ENCODE measurements at regions not wholly inside any gene's neighbourhood (a gene's known extent, or its start where the extent isn't known, plus 50 kb on each side); places are given as distances from the start of the nearest gene placed in this dataset.

DNA sequence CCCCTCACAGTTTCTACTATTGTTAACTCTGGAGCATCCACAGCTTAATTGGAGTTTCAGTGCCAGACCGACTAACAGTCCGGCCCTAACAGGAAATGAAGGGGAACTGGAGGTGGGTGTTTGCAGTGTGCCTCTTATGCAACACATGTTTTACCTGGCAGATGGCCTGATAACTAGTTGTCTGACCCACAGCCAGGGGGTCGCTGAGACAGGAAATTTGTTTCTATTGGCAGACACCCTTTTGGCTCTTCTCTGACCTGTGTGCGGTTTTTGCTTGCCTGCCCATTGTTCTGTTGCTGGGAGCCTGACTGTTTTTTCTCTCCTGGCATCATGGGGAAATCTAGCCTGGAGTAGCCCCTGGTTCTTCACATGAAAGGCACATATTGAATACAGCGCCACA lies 1329.8 kb downstream of the DSC3 start:
- no peaks in the 10 kb centered on the region for H3K4me1 ChIP-seq (ENCODE audit: insufficient read depth)
- no peak overlapping the region for H3K27ac ChIP-seq (ENCODE audit: low read depth)
- DNase-seq (ENCODE audit: extremely low spot score), result peak; percentile 0
- H3K36me3 ChIP-seq (ENCODE audit: insufficient read depth), result no peaks in the 10 kb centered on the region
- no peak overlapping the region for H3K4me3 ChIP-seq (ENCODE audit: low read depth, low read length)
- 72% methylated on average over 5 of the region's 5 CpGs for WGBS

GRCh38 chr18:29711932-29712331 lies 1330.6 kb downstream of the DSC3 start:
- Histone ChIP-seq H3K4me1 (ENCODE audit: insufficient read depth) (no peaks in the 10 kb centered on the region), H3K4me3 (ENCODE audit: low read depth, low read length) (no peak overlapping the region), H3K36me3 (ENCODE audit: insufficient read depth) (no peaks in the 10 kb centered on the region), H3K27ac (ENCODE audit: low read depth) (no peak overlapping the region)
- DNase-seq (ENCODE audit: extremely low spot score), result no peak
- 85% methylated on average over 8 of the region's 8 CpGs for WGBS

DNA sequence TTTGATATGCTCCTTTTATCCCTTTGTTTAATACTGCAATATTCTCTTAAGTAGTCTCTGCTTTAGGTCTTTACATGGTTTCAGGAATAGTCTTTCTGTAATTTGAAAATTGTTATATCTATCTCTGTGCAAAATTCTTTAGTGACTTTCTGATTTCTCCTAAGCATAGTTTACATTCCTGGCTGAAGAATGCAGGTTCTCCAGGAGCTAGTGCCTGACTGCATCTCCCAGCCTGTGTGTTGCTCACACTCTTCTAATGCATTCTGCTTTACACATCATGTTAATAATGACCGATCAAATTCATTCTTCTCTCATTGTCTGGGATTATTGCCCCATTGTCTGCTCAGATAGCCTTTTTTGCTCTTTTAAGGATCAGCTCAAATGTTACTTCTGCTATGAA lies 1349.2 kb downstream of the DSC3 start:
- Histone ChIP-seq H3K27ac (ENCODE audit: low read depth) (no peak overlapping the region), H3K4me1 (ENCODE audit: insufficient read depth) (no peaks in the 10 kb centered on the region), H3K36me3 (ENCODE audit: insufficient read depth) (no peaks in the 10 kb centered on the region), H3K4me3 (ENCODE audit: low read depth, low read length) (no peak overlapping the region)
- WGBS, result 92% methylated on average over 1 of the region's 1 CpG
- DNase-seq (ENCODE audit: extremely low spot score), result no peak

DNA sequence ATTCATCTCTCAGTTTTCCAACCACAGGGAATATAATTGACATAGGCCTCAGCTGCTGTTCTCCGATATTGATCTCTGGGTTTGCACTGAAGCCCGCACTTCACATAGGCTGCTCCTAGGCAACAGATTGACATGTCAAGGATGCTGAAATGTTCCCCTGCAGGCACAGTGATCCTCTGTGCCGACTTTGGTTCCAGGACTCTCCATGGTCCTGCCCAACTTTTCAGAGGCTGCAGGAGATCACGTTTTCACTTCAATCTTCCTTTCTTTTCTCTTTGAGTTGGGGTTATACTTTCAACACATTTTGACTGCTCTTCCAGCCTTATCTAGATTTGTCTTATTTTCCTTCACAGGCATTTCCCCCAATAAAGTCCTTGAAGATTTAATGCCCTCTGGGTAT lies 1361.0 kb downstream of the DSC3 start:
- H3K4me3 ChIP-seq (ENCODE audit: low read depth, low read length), result no peak overlapping the region
- H3K4me1 ChIP-seq (ENCODE audit: insufficient read depth), result no peaks in the 10 kb centered on the region
- H3K27ac ChIP-seq (ENCODE audit: low read depth), result no peak overlapping the region
- WGBS, result 81% methylated on average over 4 of the region's 4 CpGs
- DNase-seq (ENCODE audit: extremely low spot score), result no peak
- H3K36me3 ChIP-seq (ENCODE audit: insufficient read depth), result no peaks in the 10 kb centered on the region

GRCh38 chr18:29664278-29665036 lies 1378.1 kb downstream of the DSC3 start:
- H3K4me1 ChIP-seq (ENCODE audit: insufficient read depth), result no peaks in the 10 kb centered on the region
- H3K36me3 ChIP-seq (ENCODE audit: insufficient read depth), result no peaks in the 10 kb centered on the region
- DNase-seq (ENCODE audit: extremely low spot score), result no peak
- WGBS, result 15% methylated on average over 4 of the region's 4 CpGs
- H3K27ac ChIP-seq (ENCODE audit: low read depth), result no peak overlapping the region
- no peak overlapping the region for H3K4me3 ChIP-seq (ENCODE audit: low read depth, low read length)

- 71% methylated on average over 3 of the region's 3 CpGs for WGBS
- DNase-seq (ENCODE audit: extremely low spot score), result no peak
These were observed 1380.6 kb downstream of the DSC3 start for GRCh38 chr18:29661924-29662323.

GRCh38 chr18:29660777-29661176 lies 1381.8 kb downstream of the DSC3 start:
- H3K4me3 ChIP-seq (ENCODE audit: low read depth, low read length), result no peak overlapping the region
- H3K36me3 ChIP-seq (ENCODE audit: insufficient read depth), result no peaks in the 10 kb centered on the region
- no peak for DNase-seq (ENCODE audit: extremely low spot score)
- H3K27ac ChIP-seq (ENCODE audit: low read depth), result no peak overlapping the region
- no peaks in the 10 kb centered on the region for H3K4me1 ChIP-seq (ENCODE audit: insufficient read depth)
- 52% methylated on average over 1 of the region's 1 CpG for WGBS

More at GRCh38 chr18:29661924-29662323, 1380.6 kb downstream of the DSC3 start:
- Histone ChIP-seq H3K27ac (ENCODE audit: low read depth) (no peak overlapping the region), H3K4me1 (ENCODE audit: insufficient read depth) (no peaks in the 10 kb centered on the region), H3K36me3 (ENCODE audit: insufficient read depth) (no peaks in the 10 kb centered on the region), H3K4me3 (ENCODE audit: low read depth, low read length) (no peak overlapping the region)

GRCh38 chr18:29653671-29654215 lies 1388.8 kb downstream of the DSC3 start:
- no peak overlapping the region for H3K27ac ChIP-seq (ENCODE audit: low read depth)
- no peak for DNase-seq (ENCODE audit: extremely low spot score)
- H3K4me1 ChIP-seq (ENCODE audit: insufficient read depth), result no peaks in the 10 kb centered on the region
- no peak overlapping the region for H3K4me3 ChIP-seq (ENCODE audit: low read depth, low read length)
- 42% methylated on average over 2 of the region's 2 CpGs for whole genome bisulfite sequencing
- H3K36me3 ChIP-seq (ENCODE audit: insufficient read depth), result no peaks in the 10 kb centered on the region

DNA sequence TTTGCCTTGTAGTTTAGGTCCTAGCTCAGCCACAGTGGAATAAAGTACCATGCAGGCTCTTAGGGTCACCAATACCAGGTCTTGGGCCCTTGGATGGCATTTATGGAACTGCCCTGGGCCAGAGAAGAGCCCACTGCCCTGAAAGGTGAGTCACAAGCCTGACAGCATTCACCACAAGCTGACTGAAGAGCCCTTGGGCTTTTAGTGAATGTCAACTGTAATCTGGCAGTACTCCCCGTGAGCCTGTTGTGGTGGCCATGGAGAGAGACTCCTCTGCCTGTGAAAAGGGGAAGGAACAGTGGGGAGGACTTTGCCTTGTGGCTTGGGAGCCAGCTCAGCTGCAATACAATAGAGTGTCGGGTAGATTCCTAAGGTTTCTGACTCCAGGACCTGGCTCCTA lies 1389.7 kb downstream of the DSC3 start:
- Histone ChIP-seq H3K36me3 (ENCODE audit: insufficient read depth) (no peaks in the 10 kb centered on the region), H3K4me1 (ENCODE audit: insufficient read depth) (no peaks in the 10 kb centered on the region), H3K27ac (ENCODE audit: low read depth) (no peak overlapping the region), H3K4me3 (ENCODE audit: low read depth, low read length) (no peak overlapping the region)
- no peak for DNase-seq (ENCODE audit: extremely low spot score)
- 87% methylated on average over 2 of the region's 2 CpGs for WGBS

GRCh38 chr18:29651122-29651680 lies 1391.3 kb downstream of the DSC3 start:
- 92% methylated on average over 3 of the region's 3 CpGs for WGBS
- no peak overlapping the region for H3K27ac ChIP-seq (ENCODE audit: low read depth)
- no peaks in the 10 kb centered on the region for H3K4me1 ChIP-seq (ENCODE audit: insufficient read depth)
- H3K36me3 ChIP-seq (ENCODE audit: insufficient read depth), result no peaks in the 10 kb centered on the region
- H3K4me3 ChIP-seq (ENCODE audit: low read depth, low read length), result no peak overlapping the region
- DNase-seq (ENCODE audit: extremely low spot score), result no peak

DNA sequence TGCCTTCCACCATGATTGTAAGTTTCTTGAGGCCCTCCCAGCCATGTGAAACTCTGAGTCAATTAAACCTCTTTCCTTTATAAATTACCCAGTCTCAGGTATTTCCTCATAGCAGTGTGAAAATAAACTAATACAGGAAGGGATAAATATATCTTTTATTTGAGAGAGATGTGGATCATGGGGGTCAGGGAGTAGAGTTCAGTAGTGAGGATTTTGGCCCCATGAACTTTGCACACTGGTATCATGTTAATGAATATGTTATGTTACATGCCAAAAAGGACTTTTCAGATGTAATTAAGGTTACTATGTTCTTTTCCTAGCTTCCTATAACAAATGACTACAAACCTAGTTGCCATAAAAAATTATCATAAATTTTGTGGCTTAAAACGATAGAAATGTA lies 1393.7 kb downstream of the DSC3 start:
- no peaks in the 10 kb centered on the region for H3K36me3 ChIP-seq (ENCODE audit: insufficient read depth)
- H3K4me3 ChIP-seq (ENCODE audit: low read depth, low read length), result no peak overlapping the region
- DNase-seq (ENCODE audit: extremely low spot score), result no peak
- no peak overlapping the region for H3K27ac ChIP-seq (ENCODE audit: low read depth)
- no peaks in the 10 kb centered on the region for H3K4me1 ChIP-seq (ENCODE audit: insufficient read depth)
- WGBS, result 61% methylated on average over 1 of the region's 1 CpG

GRCh38 chr18:29647700-29648099 lies 1394.8 kb downstream of the DSC3 start:
- H3K4me3 ChIP-seq (ENCODE audit: low read depth, low read length), result no peak overlapping the region
- no peaks in the 10 kb centered on the region for H3K36me3 ChIP-seq (ENCODE audit: insufficient read depth)
- no peak overlapping the region for H3K27ac ChIP-seq (ENCODE audit: low read depth)
- no peak for DNase-seq (ENCODE audit: extremely low spot score)
- WGBS, result 89% methylated on average over 1 of the region's 1 CpG
- no peaks in the 10 kb centered on the region for H3K4me1 ChIP-seq (ENCODE audit: insufficient read depth)

GRCh38 chr18:29644276-29644675 lies 1398.3 kb downstream of the DSC3 start:
- Histone ChIP-seq H3K4me3 (ENCODE audit: low read depth, low read length) (no peak overlapping the region), H3K27ac (ENCODE audit: low read depth) (no peak overlapping the region), H3K36me3 (ENCODE audit: insufficient read depth) (no peaks in the 10 kb centered on the region), H3K4me1 (ENCODE audit: insufficient read depth) (no peaks in the 10 kb centered on the region)
- no peak for DNase-seq (ENCODE audit: extremely low spot score)

DNA sequence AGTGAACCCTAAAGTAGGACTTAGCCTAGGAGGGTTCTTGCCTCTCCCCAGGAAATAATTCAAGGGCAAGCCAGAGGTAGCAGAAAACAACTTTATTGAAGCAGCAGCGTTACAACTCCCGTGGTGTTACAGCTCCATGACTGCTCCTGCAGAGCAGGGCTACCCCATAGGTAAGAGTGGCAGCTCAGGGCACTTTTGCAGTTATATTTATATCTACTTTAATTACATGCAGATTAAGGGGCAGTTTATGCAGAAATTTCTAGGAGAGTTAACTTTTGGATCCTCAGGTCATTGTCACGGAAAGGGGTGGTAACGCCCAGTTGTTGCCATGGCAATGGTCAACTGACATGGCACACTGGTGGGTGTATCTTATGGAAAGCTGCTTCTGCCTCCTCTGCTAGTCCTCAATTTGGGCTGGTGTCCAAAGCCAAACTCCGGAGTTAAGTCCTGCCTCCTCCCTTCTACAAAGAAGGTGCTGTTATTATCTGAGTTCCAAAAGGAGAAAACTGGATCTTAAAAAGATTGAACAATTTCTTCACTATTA lies 1413.0 kb downstream of the DSC3 start:
- no peak for DNase-seq (ENCODE audit: extremely low spot score)

More for the DNA sequence above, 1413.0 kb downstream of the DSC3 start:
- Histone ChIP-seq H3K36me3 (ENCODE audit: insufficient read depth) (no peaks in the 10 kb centered on the region), H3K4me1 (ENCODE audit: insufficient read depth) (no peaks in the 10 kb centered on the region), H3K4me3 (ENCODE audit: low read depth, low read length) (no peak overlapping the region), H3K27ac (ENCODE audit: low read depth) (no peak overlapping the region)
- 69% methylated on average over 5 of the region's 5 CpGs for WGBS
